Neural cell (in vitro differentiated cells): ENCODE measurements at regions not wholly inside any gene's neighbourhood (a gene's known extent, or its start where the extent isn't known, plus 50 kb on each side); places are given as distances from the start of the nearest gene placed in this dataset.

Experiments
- H2AFZ ChIP-seq: fragments of 200-600, 300-800 bp; sonication (generic), shearing (Covaris generic); 2 replicates; pipeline ENCODE4 v1.6.0; 2014; ENCODE audit warnings: low read depth, mild to moderate bottlenecking, antibody characterized with exemption, low read length, moderate library complexity
- H3F3A ChIP-seq: fragments of 200-600 bp; shearing (Covaris generic); 2 replicates; pipeline ENCODE4 v1.6.1; 2016; ENCODE audit warnings: mild to moderate bottlenecking, moderate library complexity, mixed read lengths, antibody characterized with exemption, low read length; ENCODE audit not compliant: insufficient read depth, poor library complexity, severe bottlenecking
- H3K27ac ChIP-seq: fragments of 200-600, 300-800 bp; sonication (generic), shearing (Covaris generic); 2 replicates; pipeline ENCODE4 v1.5.1; 2014; ENCODE audit warnings: mild to moderate bottlenecking, low read length, moderate library complexity
- H3K27me3 ChIP-seq: fragments of 300-800, 200-600 bp; sonication (generic), shearing (Covaris generic); 2 replicates; pipeline ENCODE4 v1.6.0; 2014; ENCODE audit warnings: mild to moderate bottlenecking, low read depth, low read length, moderate library complexity; ENCODE audit not compliant: insufficient read depth
- H3K36me3 ChIP-seq: fragments of 300-800, 200-600 bp; sonication (generic), shearing (Covaris generic); 2 replicates; pipeline ENCODE4 v1.5.1; 2014; ENCODE audit warnings: mild to moderate bottlenecking, antibody characterized with exemption, low read length, moderate library complexity; ENCODE audit not compliant: insufficient read depth
- H3K4me2 ChIP-seq: fragments of 300-800, 200-600 bp; sonication (generic), shearing (Covaris generic); 2 replicates; pipeline ENCODE4 v1.6.0; 2014; ENCODE audit warnings: mild to moderate bottlenecking, low read length
- H3K4me3 ChIP-seq: fragments of 300-800, 200-600 bp; sonication (generic), shearing (Covaris generic); 2 replicates; pipeline ENCODE4 v1.5.1; 2014; ENCODE audit warnings: mild to moderate bottlenecking, low read length, moderate library complexity
- H3K79me2 ChIP-seq: fragments of 200-600 bp; shearing (Covaris generic); replicated peaks from 2 replicates; pipeline ENCODE4 v1.6.0; 2014; ENCODE audit warnings: mild to moderate bottlenecking, low read length, moderate library complexity; ENCODE audit not compliant: insufficient read depth
- H3K9ac ChIP-seq: fragments of 300-800, 200-600 bp; sonication (generic), shearing (Covaris generic); 2 replicates; pipeline ENCODE4 v1.6.1; 2016; ENCODE audit warnings: mild to moderate bottlenecking, low read length, mixed read lengths
- H3K9me2 ChIP-seq: fragments of 200-600 bp; shearing (Covaris generic); 2 replicates; pipeline ENCODE4 v1.6.1; 2016; ENCODE audit warnings: mild to moderate bottlenecking, low read length, mixed read lengths; ENCODE audit not compliant: insufficient read depth
- H3K9me3 ChIP-seq: fragments of 200-600, 300-800 bp; sonication (generic), shearing (Covaris generic); 2 replicates; pipeline ENCODE4 v1.6.1; 2016; ENCODE audit warnings: mild to moderate bottlenecking, mixed run types, low read length, moderate library complexity, mixed read lengths
- H4K20me1 ChIP-seq: fragments of 200-600 bp; shearing (Covaris generic); 2 replicates; pipeline ENCODE4 v1.6.1; 2016; ENCODE audit warnings: mild to moderate bottlenecking, mixed run types; ENCODE audit not compliant: insufficient read depth
- EP300 ChIP-seq: fragments of 450-650 bp; conservative IDR thresholded peaks from 2 replicates; pipeline ENCODE4 v1.6.1; 2014; ENCODE audit warnings: antibody characterized with exemption, mild to moderate bottlenecking, moderate library complexity; ENCODE audit not compliant: poor library complexity, severe bottlenecking
- EZH2 ChIP-seq: fragments of 200-600, 300-800 bp; shearing (Covaris generic), sonication (generic); IDR thresholded peaks from 2 replicates; pipeline ENCODE4 v1.6.1; 2014; ENCODE audit warnings: antibody characterized with exemption, low read length, borderline replicate concordance, mild to moderate bottlenecking; ENCODE audit not compliant: insufficient read depth, poor library complexity, severe bottlenecking
- MXI1 ChIP-seq: fragments of 450-650 bp; conservative IDR thresholded peaks from 2 replicates; pipeline ENCODE4 v1.6.1; 2014; ENCODE audit warnings: antibody characterized with exemption, mild to moderate bottlenecking; ENCODE audit not compliant: poor library complexity, severe bottlenecking
- POLR2AphosphoS5 ChIP-seq: IDR thresholded peaks from 2 replicates; pipeline ENCODE4 v1.6.1; 2012
- RAD21 ChIP-seq: fragments of 450-650 bp; conservative IDR thresholded peaks from 2 replicates; pipeline ENCODE4 v1.6.1; 2014; ENCODE audit warnings: antibody characterized with exemption, mild to moderate bottlenecking, moderate library complexity
- SMC3 ChIP-seq: fragments of 450-650 bp; conservative IDR thresholded peaks from 2 replicates; pipeline ENCODE4 v1.6.1; 2014; ENCODE audit warnings: antibody characterized with exemption, mild to moderate bottlenecking, moderate library complexity; ENCODE audit not compliant: poor library complexity
- TAF1 ChIP-seq: IDR thresholded peaks from 2 replicates; pipeline ENCODE4 v1.6.1; 2012; ENCODE audit warnings: low read depth
- TF ChIP-seq, protein P1 (sequence below): IDR thresholded peaks from 2 replicates; pipeline ENCODE4 v1.6.1; 2012; ENCODE audit warnings: borderline replicate concordance
- TF ChIP-seq, protein P2 (sequence below): fragments of 450-650 bp; IDR thresholded peaks from 2 replicates; pipeline ENCODE4 v1.5.1; 2014; ENCODE audit warnings: antibody characterized with exemption, mild to moderate bottlenecking, moderate library complexity; ENCODE audit not compliant: poor library complexity, severe bottlenecking

DNA sequence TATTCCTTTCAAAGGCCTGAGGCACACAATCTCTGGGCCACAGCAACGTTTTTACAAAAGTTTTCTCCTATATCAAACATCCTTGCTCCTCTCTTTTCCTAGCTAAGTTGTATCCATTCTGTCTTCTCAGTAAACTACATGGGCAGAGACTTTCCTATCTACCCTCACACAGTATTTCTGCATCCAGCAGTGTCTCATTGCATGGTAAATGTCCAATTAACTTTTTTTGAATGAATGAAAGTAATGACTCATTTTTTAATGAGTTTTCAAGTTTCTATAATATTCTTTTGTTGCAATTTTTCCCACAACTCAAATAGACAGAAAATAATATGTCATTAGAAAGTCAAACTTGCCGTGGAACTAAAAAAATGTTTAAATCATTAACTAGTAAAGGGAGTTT is 688.6 kb downstream of the JRKL start:
- Histone ChIP-seq H3K9ac (no peak overlapping the region), H3K27ac (no peak overlapping the region), H2AFZ (no peak overlapping the region), H3K36me3 (no peaks in the 10 kb centered on the region), H3K9me3 (peaks cover 5% of the 10 kb centered on the region), H3K4me2 (no peak overlapping the region), H3K27me3 (no peaks in the 10 kb centered on the region), H3K79me2 (no peaks in the 10 kb centered on the region), H3F3A (no peaks in the 10 kb centered on the region), H3K4me3 (no peak overlapping the region), H4K20me1 (no peaks in the 10 kb centered on the region), H3K9me2 (no peaks in the 10 kb centered on the region)
- no peak for TF ChIP-seq MXI1
- TF ChIP-seq RAD21 = no peak
- TF ChIP-seq TAF1 = no peak
- TF ChIP-seq SMC3 = no peak
- no peak for TF ChIP-seq POLR2AphosphoS5
- no peak for TF ChIP-seq EZH2
- TF ChIP-seq, protein P1, sequence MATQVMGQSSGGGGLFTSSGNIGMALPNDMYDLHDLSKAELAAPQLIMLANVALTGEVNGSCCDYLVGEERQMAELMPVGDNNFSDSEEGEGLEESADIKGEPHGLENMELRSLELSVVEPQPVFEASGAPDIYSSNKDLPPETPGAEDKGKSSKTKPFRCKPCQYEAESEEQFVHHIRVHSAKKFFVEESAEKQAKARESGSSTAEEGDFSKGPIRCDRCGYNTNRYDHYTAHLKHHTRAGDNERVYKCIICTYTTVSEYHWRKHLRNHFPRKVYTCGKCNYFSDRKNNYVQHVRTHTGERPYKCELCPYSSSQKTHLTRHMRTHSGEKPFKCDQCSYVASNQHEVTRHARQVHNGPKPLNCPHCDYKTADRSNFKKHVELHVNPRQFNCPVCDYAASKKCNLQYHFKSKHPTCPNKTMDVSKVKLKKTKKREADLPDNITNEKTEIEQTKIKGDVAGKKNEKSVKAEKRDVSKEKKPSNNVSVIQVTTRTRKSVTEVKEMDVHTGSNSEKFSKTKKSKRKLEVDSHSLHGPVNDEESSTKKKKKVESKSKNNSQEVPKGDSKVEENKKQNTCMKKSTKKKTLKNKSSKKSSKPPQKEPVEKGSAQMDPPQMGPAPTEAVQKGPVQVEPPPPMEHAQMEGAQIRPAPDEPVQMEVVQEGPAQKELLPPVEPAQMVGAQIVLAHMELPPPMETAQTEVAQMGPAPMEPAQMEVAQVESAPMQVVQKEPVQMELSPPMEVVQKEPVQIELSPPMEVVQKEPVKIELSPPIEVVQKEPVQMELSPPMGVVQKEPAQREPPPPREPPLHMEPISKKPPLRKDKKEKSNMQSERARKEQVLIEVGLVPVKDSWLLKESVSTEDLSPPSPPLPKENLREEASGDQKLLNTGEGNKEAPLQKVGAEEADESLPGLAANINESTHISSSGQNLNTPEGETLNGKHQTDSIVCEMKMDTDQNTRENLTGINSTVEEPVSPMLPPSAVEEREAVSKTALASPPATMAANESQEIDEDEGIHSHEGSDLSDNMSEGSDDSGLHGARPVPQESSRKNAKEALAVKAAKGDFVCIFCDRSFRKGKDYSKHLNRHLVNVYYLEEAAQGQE = no peak
- TF ChIP-seq, protein P2, sequence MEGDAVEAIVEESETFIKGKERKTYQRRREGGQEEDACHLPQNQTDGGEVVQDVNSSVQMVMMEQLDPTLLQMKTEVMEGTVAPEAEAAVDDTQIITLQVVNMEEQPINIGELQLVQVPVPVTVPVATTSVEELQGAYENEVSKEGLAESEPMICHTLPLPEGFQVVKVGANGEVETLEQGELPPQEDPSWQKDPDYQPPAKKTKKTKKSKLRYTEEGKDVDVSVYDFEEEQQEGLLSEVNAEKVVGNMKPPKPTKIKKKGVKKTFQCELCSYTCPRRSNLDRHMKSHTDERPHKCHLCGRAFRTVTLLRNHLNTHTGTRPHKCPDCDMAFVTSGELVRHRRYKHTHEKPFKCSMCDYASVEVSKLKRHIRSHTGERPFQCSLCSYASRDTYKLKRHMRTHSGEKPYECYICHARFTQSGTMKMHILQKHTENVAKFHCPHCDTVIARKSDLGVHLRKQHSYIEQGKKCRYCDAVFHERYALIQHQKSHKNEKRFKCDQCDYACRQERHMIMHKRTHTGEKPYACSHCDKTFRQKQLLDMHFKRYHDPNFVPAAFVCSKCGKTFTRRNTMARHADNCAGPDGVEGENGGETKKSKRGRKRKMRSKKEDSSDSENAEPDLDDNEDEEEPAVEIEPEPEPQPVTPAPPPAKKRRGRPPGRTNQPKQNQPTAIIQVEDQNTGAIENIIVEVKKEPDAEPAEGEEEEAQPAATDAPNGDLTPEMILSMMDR = no peak
- TF ChIP-seq EP300 = no peak

DNA sequence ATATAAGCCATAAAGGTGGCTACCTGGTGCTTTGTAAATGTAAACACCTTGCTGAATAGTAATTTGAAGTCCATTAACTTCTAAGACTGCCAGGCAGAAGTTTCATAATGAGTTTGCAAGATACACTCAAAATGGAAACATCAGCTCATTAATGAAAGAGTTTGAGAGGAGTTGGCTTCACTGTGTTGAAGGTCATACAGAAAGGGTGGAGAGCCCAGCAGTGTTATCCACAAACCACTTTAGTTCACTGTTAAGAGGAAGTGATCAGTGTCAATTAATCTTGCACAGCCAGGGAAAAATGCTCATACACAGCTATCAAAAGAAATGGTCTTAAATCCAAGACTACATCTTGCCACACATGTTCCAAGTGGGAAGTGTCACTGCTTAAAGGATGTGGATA is 689.4 kb downstream of the JRKL start:
- no peaks in the 10 kb centered on the region for H3F3A ChIP-seq
- no peaks in the 10 kb centered on the region for H3K27me3 ChIP-seq
- no peak overlapping the region for H3K27ac ChIP-seq
- H3K4me3 ChIP-seq = no peak overlapping the region
- H2AFZ ChIP-seq = no peak overlapping the region
- no peaks in the 10 kb centered on the region for H3K36me3 ChIP-seq
- H3K4me2 ChIP-seq = no peak overlapping the region
- H3K9ac ChIP-seq = no peak overlapping the region
- H3K9me3 ChIP-seq = no peaks in the 10 kb centered on the region
- no peaks in the 10 kb centered on the region for H3K79me2 ChIP-seq
- TF ChIP-seq EP300 (no peak), POLR2AphosphoS5 (no peak), RAD21 (no peak), EZH2 (no peak), SMC3 (no peak), TAF1 (no peak), MXI1 (no peak)
- TF ChIP-seq, protein P2 = no peak
- TF ChIP-seq, protein P1 = no peak
- no peaks in the 10 kb centered on the region for H4K20me1 ChIP-seq
- no peaks in the 10 kb centered on the region for H3K9me2 ChIP-seq
